ENCODE measurements at regions not wholly inside any gene's neighbourhood (a gene's known extent, or its start where the extent isn't known, plus 50 kb on each side); places are given as distances from the start of the nearest gene placed in this dataset.

DNA sequence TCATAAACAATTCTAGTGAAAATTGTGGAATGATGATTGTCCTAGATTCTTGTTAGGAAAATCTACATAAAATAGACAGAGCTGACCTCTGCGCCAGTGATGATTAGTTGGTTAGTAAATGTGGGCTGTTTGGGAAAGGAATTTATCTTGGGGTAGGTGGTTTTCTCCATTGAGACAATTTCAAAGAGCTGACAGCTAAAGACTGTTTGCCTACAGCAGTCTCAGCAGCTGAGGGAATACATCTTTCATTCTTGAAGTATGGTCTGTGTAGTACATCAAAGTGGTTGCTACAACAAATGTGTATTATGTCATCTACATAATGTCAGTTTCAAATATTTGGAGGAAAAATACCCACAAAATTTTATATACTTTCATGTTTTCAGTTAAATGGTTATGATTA lies 117.2 kb upstream of the TRPC4 start:
- TF ChIP-seq POLR2A (IDR thresholded peaks at IDR 0.05; ENCODE audit: low read length) (no peak), GATA1 (IDR thresholded peaks at IDR 0.05; ENCODE audit: low read depth, low read length) (no peak)
